ENCODE measurements at regions not wholly inside any gene's neighbourhood (a gene's known extent, or its start where the extent isn't known, plus 50 kb on each side); places are given as distances from the start of the nearest gene placed in this dataset.

DNA sequence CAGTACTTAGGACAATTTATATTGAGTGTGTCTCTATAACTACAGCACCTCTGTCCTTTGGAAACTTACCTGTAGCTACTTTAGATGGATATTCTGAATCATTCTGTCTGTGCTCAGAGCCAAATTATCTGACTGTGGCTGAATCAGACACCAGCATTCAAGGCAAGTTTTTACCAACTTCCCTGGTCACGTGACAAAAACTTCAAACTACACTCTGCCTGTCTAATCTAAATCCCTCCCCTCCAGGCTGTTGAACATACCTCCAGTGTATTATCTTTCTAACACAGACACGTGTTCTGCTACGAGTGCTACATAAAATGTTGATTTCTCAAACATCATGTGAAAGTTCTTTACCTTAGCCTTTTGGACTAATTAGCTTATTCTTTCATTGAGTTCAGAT lies 641.2 kb upstream of the CPEB2 start:
- no peak overlapping the region for H3K9ac ChIP-seq (ENCODE audit: low read depth, low read length)
- no peak overlapping the region for H3K4me2 ChIP-seq (ENCODE audit: low read length)
- H3K27me3 ChIP-seq (ENCODE audit: control insufficient read depth, insufficient read depth, low read length), result no peaks in the 10 kb centered on the region
- no peak overlapping the region for H3K4me3 ChIP-seq (ENCODE audit: low read length)
- no peaks in the 10 kb centered on the region for H3K4me1 ChIP-seq (ENCODE audit: control insufficient read depth, insufficient read depth, low read length)
- H3K9me3 ChIP-seq (replicated peaks; ENCODE audit: low read length), result no peaks in the 10 kb centered on the region
- no peaks in the 10 kb centered on the region for H3K36me3 ChIP-seq (ENCODE audit: insufficient read depth, low read length)

- H3K9ac ChIP-seq (ENCODE audit: low read depth, low read length), result no peak overlapping the region
- no peak overlapping the region for H3K4me2 ChIP-seq (ENCODE audit: low read length)
- H3K9me3 ChIP-seq (replicated peaks; ENCODE audit: low read length), result no peaks in the 10 kb centered on the region
- no peaks in the 10 kb centered on the region for H3K4me1 ChIP-seq (ENCODE audit: control insufficient read depth, insufficient read depth, low read length)
- no peaks in the 10 kb centered on the region for H3K36me3 ChIP-seq (ENCODE audit: insufficient read depth, low read length)
- no peaks in the 10 kb centered on the region for H3K27me3 ChIP-seq (ENCODE audit: control insufficient read depth, insufficient read depth, low read length)
- H3K4me3 ChIP-seq (ENCODE audit: low read length), result no peak overlapping the region
Observed at GRCh38 chr4:14362385-14362784, 639.9 kb upstream of the CPEB2 start.

DNA sequence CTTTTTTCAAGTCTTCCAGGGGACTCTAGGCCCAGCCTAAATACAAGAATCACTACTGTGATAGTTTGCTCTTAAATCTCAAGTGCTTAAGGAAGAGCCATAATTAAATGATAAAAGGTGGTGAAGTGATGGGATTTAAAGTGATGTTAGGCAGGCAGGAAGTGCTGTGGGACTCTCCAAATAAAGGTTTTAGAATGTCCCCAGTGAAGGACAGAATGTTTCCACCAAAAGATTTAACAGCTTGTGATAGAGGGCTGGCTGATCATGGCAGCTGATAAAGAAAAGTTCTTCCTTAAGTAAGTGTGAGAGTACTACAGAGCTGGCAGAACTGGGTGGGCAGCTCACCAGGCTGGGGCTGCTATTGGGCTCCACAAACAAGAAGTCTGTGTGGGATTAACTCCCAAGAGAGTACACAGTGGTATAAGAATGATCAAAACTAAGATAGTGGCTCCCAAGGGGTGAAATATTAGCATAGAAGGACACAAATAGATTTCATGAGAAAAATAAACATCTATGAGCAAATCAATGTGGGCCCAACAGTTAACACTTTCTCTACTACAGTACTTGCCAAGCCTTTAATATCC lies 637.2 kb upstream of the CPEB2 start:
- Histone ChIP-seq H3K9ac (ENCODE audit: low read depth, low read length) (no peak overlapping the region), H3K4me1 (ENCODE audit: control insufficient read depth, insufficient read depth, low read length) (no peaks in the 10 kb centered on the region), H3K36me3 (ENCODE audit: insufficient read depth, low read length) (no peaks in the 10 kb centered on the region), H3K4me2 (ENCODE audit: low read length) (no peak overlapping the region), H3K4me3 (ENCODE audit: low read length) (no peak overlapping the region), H3K27me3 (ENCODE audit: control insufficient read depth, insufficient read depth, low read length) (no peaks in the 10 kb centered on the region), H3K9me3 (replicated peaks; ENCODE audit: low read length) (no peaks in the 10 kb centered on the region)

GRCh38 chr4:14368391-14368790 lies 633.9 kb upstream of the CPEB2 start:
- no peaks in the 10 kb centered on the region for H3K27me3 ChIP-seq (ENCODE audit: control insufficient read depth, insufficient read depth, low read length)
- H3K36me3 ChIP-seq (ENCODE audit: insufficient read depth, low read length), result no peaks in the 10 kb centered on the region
- H3K4me3 ChIP-seq (ENCODE audit: low read length), result no peak overlapping the region
- no peak overlapping the region for H3K4me2 ChIP-seq (ENCODE audit: low read length)
- no peaks in the 10 kb centered on the region for H3K4me1 ChIP-seq (ENCODE audit: control insufficient read depth, insufficient read depth, low read length)
- H3K9me3 ChIP-seq (replicated peaks; ENCODE audit: low read length), result no peaks in the 10 kb centered on the region
- no peak overlapping the region for H3K9ac ChIP-seq (ENCODE audit: low read depth, low read length)

DNA sequence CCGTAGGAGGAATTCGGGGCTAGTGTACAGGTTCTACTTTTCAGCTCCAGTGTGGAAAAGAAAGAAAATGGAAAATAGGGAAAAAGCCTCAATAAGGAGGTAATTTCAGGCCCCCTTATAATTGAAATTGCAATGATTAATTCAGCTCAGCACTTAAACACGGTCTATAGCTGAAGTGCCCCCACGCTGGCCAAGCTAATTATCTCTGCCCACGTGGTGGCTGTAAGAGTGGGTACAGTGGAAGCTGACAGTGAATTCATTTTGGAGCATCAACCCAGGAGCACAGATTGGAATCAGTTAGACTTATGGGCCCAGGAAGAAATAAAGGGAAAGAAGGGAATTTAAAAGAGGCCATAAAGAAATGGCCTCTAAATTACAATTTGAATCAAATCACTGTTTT lies 631.1 kb upstream of the CPEB2 start:
- H3K9ac ChIP-seq (ENCODE audit: low read depth, low read length), result no peak overlapping the region

DNA sequence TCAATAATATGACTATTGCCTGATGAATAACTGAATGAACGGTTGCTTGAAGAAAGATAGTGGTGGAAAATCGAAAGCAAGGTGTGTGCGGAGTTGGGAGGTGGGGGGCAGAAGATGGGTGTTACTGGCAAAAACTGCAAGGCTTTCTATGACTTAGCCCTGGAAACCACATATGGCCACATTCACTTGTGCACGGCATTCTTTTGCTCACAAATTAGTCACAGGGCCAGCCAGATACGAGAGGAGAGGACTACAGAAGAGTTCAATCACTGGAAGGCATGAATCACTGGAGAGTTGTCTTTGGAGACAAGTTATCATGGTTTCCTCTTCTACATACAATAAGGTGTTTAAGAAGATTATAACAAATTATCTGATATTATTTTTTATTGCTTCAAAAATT lies 626.5 kb upstream of the CPEB2 start:
- Histone ChIP-seq H3K36me3 (ENCODE audit: insufficient read depth, low read length) (no peaks in the 10 kb centered on the region), H3K4me3 (ENCODE audit: low read length) (no peak overlapping the region), H3K27me3 (ENCODE audit: control insufficient read depth, insufficient read depth, low read length) (no peaks in the 10 kb centered on the region), H3K4me1 (ENCODE audit: control insufficient read depth, insufficient read depth, low read length) (no peaks in the 10 kb centered on the region), H3K9me3 (replicated peaks; ENCODE audit: low read length) (peaks cover 4% of the 10 kb centered on the region), H3K4me2 (ENCODE audit: low read length) (no peak overlapping the region), H3K9ac (ENCODE audit: low read depth, low read length) (no peak overlapping the region)

More for the DNA sequence above, 631.1 kb upstream of the CPEB2 start:
- Histone ChIP-seq H3K36me3 (ENCODE audit: insufficient read depth, low read length) (no peaks in the 10 kb centered on the region), H3K9me3 (replicated peaks; ENCODE audit: low read length) (no peaks in the 10 kb centered on the region), H3K4me1 (ENCODE audit: control insufficient read depth, insufficient read depth, low read length) (no peaks in the 10 kb centered on the region), H3K4me2 (ENCODE audit: low read length) (no peak overlapping the region), H3K27me3 (ENCODE audit: control insufficient read depth, insufficient read depth, low read length) (no peaks in the 10 kb centered on the region), H3K4me3 (ENCODE audit: low read length) (no peak overlapping the region)

GRCh38 chr4:14379183-14379582 lies 623.1 kb upstream of the CPEB2 start:
- H3K4me1 ChIP-seq (ENCODE audit: control insufficient read depth, insufficient read depth, low read length), result no peaks in the 10 kb centered on the region
- no peaks in the 10 kb centered on the region for H3K27me3 ChIP-seq (ENCODE audit: control insufficient read depth, insufficient read depth, low read length)
- H3K4me3 ChIP-seq (ENCODE audit: low read length), result no peak overlapping the region

DNA sequence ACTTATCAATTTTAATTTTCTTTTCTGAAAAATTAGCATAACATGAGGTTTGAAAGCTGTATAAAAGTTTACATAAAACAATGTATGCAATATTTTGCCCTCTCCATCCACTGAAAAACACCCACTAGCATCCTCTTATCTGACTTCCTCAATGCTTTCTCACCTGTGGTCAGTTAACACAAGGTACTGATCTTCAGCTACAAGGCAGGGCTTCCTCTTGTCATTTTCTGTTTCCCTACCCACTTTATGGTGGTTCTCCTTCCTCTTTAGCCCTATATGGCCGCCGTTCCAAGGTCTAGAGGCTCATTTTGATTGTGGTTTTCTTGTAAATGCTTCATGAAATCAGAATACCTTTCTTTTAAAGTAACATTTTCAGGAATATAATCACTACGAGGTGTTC lies 618.6 kb upstream of the CPEB2 start:
- no peaks in the 10 kb centered on the region for H3K27me3 ChIP-seq (ENCODE audit: control insufficient read depth, insufficient read depth, low read length)
- H3K9ac ChIP-seq (ENCODE audit: low read depth, low read length), result no peak overlapping the region
- no peak overlapping the region for H3K4me3 ChIP-seq (ENCODE audit: low read length)
- peaks cover 2% of the 10 kb centered on the region for H3K9me3 ChIP-seq (replicated peaks; ENCODE audit: low read length)
- no peaks in the 10 kb centered on the region for H3K36me3 ChIP-seq (ENCODE audit: insufficient read depth, low read length)
- no peaks in the 10 kb centered on the region for H3K4me1 ChIP-seq (ENCODE audit: control insufficient read depth, insufficient read depth, low read length)
- no peak overlapping the region for H3K4me2 ChIP-seq (ENCODE audit: low read length)

More at GRCh38 chr4:14379183-14379582, 623.1 kb upstream of the CPEB2 start:
- no peaks in the 10 kb centered on the region for H3K36me3 ChIP-seq (ENCODE audit: insufficient read depth, low read length)
- no peak overlapping the region for H3K4me2 ChIP-seq (ENCODE audit: low read length)
- H3K9me3 ChIP-seq (replicated peaks; ENCODE audit: low read length), result peaks cover 4% of the 10 kb centered on the region
- no peak overlapping the region for H3K9ac ChIP-seq (ENCODE audit: low read depth, low read length)

DNA sequence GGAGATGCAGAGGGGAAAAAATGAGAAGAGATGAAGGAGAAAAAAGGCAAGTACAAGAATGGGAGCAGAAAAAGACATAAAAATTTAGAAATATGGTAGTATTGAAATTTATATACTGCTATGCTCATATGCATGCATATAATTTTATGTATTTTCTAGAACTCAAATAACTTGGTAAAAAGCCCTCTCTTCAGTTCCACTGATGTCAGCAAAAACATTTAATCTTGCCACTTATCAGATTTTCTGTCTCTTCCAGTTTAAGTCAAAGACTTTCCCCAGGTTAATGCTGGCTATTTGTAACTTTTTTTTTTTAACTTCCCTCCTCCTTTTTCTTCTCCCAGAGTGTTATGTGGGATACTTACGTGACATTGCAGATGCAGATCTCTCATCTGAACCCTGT lies 617.5 kb upstream of the CPEB2 start:
- H3K9me3 ChIP-seq (replicated peaks; ENCODE audit: low read length), result no peaks in the 10 kb centered on the region
- no peaks in the 10 kb centered on the region for H3K27me3 ChIP-seq (ENCODE audit: control insufficient read depth, insufficient read depth, low read length)
- no peaks in the 10 kb centered on the region for H3K4me1 ChIP-seq (ENCODE audit: control insufficient read depth, insufficient read depth, low read length)
- no peak overlapping the region for H3K4me3 ChIP-seq (ENCODE audit: low read length)
- no peak overlapping the region for H3K9ac ChIP-seq (ENCODE audit: low read depth, low read length)
- H3K4me2 ChIP-seq (ENCODE audit: low read length), result no peak overlapping the region
- H3K36me3 ChIP-seq (ENCODE audit: insufficient read depth, low read length), result no peaks in the 10 kb centered on the region

DNA sequence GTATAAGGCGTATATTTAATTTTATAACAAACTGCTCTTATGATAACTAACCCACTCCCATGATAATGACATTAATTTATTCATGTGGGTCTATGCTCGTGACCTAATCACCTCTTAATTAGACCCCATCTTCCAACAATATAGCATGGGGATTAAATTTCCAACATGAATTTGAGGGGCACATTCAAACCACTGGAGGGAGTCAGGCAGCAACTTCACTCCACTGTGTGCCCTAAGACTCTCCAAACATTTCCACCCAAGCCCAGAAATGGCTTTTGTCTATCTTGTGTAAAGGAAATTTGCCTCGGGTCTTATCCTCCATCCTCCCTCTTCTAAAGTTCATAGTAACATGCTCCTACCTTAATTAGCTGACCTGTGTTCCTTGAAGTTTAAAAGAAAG lies 616.1 kb upstream of the CPEB2 start:
- Histone ChIP-seq H3K27me3 (ENCODE audit: control insufficient read depth, insufficient read depth, low read length) (no peaks in the 10 kb centered on the region), H3K9ac (ENCODE audit: low read depth, low read length) (no peak overlapping the region), H3K9me3 (replicated peaks; ENCODE audit: low read length) (no peaks in the 10 kb centered on the region), H3K4me2 (ENCODE audit: low read length) (no peak overlapping the region), H3K36me3 (ENCODE audit: insufficient read depth, low read length) (no peaks in the 10 kb centered on the region), H3K4me3 (ENCODE audit: low read length) (no peak overlapping the region), H3K4me1 (ENCODE audit: control insufficient read depth, insufficient read depth, low read length) (no peaks in the 10 kb centered on the region)

GRCh38 chr4:14387647-14388046 lies 614.6 kb upstream of the CPEB2 start:
- Histone ChIP-seq H3K9ac (ENCODE audit: low read depth, low read length) (no peak overlapping the region), H3K36me3 (ENCODE audit: insufficient read depth, low read length) (no peaks in the 10 kb centered on the region), H3K27me3 (ENCODE audit: control insufficient read depth, insufficient read depth, low read length) (no peaks in the 10 kb centered on the region), H3K9me3 (replicated peaks; ENCODE audit: low read length) (no peaks in the 10 kb centered on the region), H3K4me3 (ENCODE audit: low read length) (no peak overlapping the region), H3K4me1 (ENCODE audit: control insufficient read depth, insufficient read depth, low read length) (no peaks in the 10 kb centered on the region), H3K4me2 (ENCODE audit: low read length) (no peak overlapping the region)

DNA sequence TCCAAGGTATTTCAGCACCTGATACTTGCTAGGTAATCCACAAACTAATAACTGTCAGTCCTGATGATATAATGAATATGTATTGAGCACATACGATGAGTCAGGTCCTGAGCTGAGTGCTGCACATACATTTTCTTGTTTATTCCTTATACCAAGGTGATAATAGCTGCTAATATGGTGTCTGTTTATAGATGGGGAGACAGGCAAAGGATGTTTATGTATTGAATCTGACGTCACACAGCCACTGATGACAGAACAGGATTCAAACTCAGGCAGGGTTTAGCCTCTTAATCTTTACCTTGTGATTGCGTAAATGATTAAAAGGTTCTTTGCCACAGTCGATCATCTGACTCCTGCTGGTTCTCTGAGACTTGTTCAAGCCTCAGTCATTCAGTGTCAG lies 609.9 kb upstream of the CPEB2 start:
- Histone ChIP-seq H3K4me3 (ENCODE audit: low read length) (no peak overlapping the region), H3K4me2 (ENCODE audit: low read length) (no peak overlapping the region), H3K9ac (ENCODE audit: low read depth, low read length) (no peak overlapping the region), H3K27me3 (ENCODE audit: control insufficient read depth, insufficient read depth, low read length) (no peaks in the 10 kb centered on the region), H3K36me3 (ENCODE audit: insufficient read depth, low read length) (no peaks in the 10 kb centered on the region), H3K4me1 (ENCODE audit: control insufficient read depth, insufficient read depth, low read length) (no peaks in the 10 kb centered on the region), H3K9me3 (replicated peaks; ENCODE audit: low read length) (no peaks in the 10 kb centered on the region)
